ENCODE measurements at regions not wholly inside any gene's neighbourhood (a gene's known extent, or its start where the extent isn't known, plus 50 kb on each side); places are given as distances from the start of the nearest gene placed in this dataset.

DNA sequence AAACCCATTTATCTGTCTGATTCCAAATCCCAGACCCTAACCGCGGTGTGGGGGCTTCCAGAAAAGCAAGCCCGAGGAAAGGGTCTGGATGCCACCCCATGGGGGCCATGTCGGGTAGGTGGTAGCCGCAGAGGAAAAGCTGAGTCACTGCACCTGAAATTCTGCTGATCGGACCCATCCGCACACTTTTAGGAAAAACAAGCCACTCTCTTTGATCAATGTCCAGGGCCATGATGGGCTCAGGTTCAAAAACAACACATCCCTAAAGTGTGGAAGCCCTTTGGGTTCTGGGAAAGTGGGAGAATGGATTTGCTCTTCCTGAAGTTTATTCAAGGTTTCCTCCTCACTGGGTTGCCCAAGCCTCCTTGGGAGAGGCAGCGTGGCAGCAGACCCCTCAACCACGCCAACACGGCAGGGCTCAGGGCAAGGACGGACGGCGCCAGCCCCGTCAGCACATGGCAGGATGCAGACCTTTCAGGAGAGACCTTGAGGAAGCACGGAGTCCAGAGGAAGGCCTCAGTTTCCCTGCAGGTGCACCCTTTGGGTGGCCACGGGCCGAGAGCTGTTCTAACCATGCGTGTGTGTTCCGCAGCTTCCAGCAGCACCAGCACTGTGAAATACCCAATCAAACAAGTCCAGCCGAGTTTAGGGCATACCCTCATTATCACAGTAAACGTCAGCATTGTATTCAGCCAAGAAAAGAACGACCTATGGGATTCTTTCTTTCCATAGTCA, 367.0 kb downstream of the FOXL1 start:
- TF ChIP-seq, protein P1, sequence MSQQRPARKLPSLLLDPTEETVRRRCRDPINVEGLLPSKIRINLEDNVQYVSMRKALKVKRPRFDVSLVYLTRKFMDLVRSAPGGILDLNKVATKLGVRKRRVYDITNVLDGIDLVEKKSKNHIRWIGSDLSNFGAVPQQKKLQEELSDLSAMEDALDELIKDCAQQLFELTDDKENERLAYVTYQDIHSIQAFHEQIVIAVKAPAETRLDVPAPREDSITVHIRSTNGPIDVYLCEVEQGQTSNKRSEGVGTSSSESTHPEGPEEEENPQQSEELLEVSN (IDR thresholded peaks at IDR 0.05; ENCODE audit: borderline replicate concordance, low read depth) = no peak
- TF ChIP-seq RFX5 (IDR thresholded peaks at IDR 0.05) (no peak), MAFK (IDR thresholded peaks at IDR 0.05; ENCODE audit: partially characterized antibody) (no peak), RNF2 (IDR thresholded peaks at IDR 0.05; ENCODE audit: borderline replicate concordance, low read depth) (no peak), NFE2L2 (conservative IDR thresholded peaks at IDR 0.05; ENCODE audit: low read length) (no peak), KDM5A (IDR thresholded peaks at IDR 0.05) (no peak), JUN (IDR thresholded peaks at IDR 0.05) (no peak), HOXB13 (CRISPR knock-in tag; IDR thresholded peaks at IDR 0.05; ENCODE audit: low read depth) (no peak), POLR2A (IDR thresholded peaks at IDR 0.05; ENCODE audit: low read length) (no peak), RCOR1 (IDR thresholded peaks at IDR 0.05; ENCODE audit: low read depth, low read length) (no peak), CBX2 (IDR thresholded peaks at IDR 0.05; ENCODE audit: borderline replicate concordance, low read depth) (no peak), HDAC2 (IDR thresholded peaks at IDR 0.05) (no peak), NR3C1 (IDR thresholded peaks at IDR 0.05) (no peak), CEBPB (IDR thresholded peaks at IDR 0.05) (no peak)
- TF ChIP-seq, protein P2, sequence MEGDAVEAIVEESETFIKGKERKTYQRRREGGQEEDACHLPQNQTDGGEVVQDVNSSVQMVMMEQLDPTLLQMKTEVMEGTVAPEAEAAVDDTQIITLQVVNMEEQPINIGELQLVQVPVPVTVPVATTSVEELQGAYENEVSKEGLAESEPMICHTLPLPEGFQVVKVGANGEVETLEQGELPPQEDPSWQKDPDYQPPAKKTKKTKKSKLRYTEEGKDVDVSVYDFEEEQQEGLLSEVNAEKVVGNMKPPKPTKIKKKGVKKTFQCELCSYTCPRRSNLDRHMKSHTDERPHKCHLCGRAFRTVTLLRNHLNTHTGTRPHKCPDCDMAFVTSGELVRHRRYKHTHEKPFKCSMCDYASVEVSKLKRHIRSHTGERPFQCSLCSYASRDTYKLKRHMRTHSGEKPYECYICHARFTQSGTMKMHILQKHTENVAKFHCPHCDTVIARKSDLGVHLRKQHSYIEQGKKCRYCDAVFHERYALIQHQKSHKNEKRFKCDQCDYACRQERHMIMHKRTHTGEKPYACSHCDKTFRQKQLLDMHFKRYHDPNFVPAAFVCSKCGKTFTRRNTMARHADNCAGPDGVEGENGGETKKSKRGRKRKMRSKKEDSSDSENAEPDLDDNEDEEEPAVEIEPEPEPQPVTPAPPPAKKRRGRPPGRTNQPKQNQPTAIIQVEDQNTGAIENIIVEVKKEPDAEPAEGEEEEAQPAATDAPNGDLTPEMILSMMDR (IDR thresholded peaks at IDR 0.05) = no peak
- TF ChIP-seq, protein P3, sequence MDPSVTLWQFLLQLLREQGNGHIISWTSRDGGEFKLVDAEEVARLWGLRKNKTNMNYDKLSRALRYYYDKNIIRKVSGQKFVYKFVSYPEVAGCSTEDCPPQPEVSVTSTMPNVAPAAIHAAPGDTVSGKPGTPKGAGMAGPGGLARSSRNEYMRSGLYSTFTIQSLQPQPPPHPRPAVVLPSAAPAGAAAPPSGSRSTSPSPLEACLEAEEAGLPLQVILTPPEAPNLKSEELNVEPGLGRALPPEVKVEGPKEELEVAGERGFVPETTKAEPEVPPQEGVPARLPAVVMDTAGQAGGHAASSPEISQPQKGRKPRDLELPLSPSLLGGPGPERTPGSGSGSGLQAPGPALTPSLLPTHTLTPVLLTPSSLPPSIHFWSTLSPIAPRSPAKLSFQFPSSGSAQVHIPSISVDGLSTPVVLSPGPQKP (IDR thresholded peaks at IDR 0.05; ENCODE audit: low read depth, low read length) = no peak
- TF ChIP-seq, protein P4, sequence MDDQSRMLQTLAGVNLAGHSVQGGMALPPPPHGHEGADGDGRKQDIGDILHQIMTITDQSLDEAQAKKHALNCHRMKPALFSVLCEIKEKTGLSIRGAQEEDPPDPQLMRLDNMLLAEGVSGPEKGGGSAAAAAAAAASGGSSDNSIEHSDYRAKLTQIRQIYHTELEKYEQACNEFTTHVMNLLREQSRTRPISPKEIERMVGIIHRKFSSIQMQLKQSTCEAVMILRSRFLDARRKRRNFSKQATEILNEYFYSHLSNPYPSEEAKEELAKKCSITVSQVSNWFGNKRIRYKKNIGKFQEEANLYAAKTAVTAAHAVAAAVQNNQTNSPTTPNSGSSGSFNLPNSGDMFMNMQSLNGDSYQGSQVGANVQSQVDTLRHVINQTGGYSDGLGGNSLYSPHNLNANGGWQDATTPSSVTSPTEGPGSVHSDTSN (IDR thresholded peaks at IDR 0.05) = no peak
- TF ChIP-seq, protein P5, sequence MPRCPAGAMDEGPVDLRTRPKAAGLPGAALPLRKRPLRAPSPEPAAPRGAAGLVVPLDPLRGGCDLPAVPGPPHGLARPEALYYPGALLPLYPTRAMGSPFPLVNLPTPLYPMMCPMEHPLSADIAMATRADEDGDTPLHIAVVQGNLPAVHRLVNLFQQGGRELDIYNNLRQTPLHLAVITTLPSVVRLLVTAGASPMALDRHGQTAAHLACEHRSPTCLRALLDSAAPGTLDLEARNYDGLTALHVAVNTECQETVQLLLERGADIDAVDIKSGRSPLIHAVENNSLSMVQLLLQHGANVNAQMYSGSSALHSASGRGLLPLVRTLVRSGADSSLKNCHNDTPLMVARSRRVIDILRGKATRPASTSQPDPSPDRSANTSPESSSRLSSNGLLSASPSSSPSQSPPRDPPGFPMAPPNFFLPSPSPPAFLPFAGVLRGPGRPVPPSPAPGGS (IDR thresholded peaks at IDR 0.05) = no peak
- TF ChIP-seq, protein P6, sequence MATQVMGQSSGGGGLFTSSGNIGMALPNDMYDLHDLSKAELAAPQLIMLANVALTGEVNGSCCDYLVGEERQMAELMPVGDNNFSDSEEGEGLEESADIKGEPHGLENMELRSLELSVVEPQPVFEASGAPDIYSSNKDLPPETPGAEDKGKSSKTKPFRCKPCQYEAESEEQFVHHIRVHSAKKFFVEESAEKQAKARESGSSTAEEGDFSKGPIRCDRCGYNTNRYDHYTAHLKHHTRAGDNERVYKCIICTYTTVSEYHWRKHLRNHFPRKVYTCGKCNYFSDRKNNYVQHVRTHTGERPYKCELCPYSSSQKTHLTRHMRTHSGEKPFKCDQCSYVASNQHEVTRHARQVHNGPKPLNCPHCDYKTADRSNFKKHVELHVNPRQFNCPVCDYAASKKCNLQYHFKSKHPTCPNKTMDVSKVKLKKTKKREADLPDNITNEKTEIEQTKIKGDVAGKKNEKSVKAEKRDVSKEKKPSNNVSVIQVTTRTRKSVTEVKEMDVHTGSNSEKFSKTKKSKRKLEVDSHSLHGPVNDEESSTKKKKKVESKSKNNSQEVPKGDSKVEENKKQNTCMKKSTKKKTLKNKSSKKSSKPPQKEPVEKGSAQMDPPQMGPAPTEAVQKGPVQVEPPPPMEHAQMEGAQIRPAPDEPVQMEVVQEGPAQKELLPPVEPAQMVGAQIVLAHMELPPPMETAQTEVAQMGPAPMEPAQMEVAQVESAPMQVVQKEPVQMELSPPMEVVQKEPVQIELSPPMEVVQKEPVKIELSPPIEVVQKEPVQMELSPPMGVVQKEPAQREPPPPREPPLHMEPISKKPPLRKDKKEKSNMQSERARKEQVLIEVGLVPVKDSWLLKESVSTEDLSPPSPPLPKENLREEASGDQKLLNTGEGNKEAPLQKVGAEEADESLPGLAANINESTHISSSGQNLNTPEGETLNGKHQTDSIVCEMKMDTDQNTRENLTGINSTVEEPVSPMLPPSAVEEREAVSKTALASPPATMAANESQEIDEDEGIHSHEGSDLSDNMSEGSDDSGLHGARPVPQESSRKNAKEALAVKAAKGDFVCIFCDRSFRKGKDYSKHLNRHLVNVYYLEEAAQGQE (IDR thresholded peaks at IDR 0.05) = no peak
- FAIRE-seq (no peak), DNase-seq (ENCODE audit: low read depth in 1 of 2, low spot score in 1 of 2) (no peak), ATAC-seq (no peak)
- CTCF ChIA-PET = interaction anchor here (1.4 kb wide), 1 partner anchor 118 kb away, joined by 3 read pairs; no protein-coding TSS in a partner anchor
- Histone ChIP-seq H3K27ac (peak overlapping the region; percentile 1 to 4; a peak in 3 of 6 replicates), H3K4me1 (peaks cover 11% of the 10 kb centered on the region), H3K4me2 (no peak overlapping the region), H3K9me3 (no peaks in the 10 kb centered on the region), H3K4me3 (no peak overlapping the region)
- POLR2A ChIA-PET = no interaction called here
- whole genome bisulfite sequencing (ENCODE audit: missing lambda C conversion rate) = 90% methylated on average over 21 of the region's 22 CpGs

All from A549 (cell line).